ENCODE measurements at regions not wholly inside any gene's neighbourhood (a gene's known extent, or its start where the extent isn't known, plus 50 kb on each side); places are given as distances from the start of the nearest gene placed in this dataset.

- Histone ChIP-seq H3K4me3 (ENCODE audit: low read length) (no peak overlapping the region), H3K36me3 (ENCODE audit: control insufficient read depth, insufficient read depth, low read length) (no peaks in the 10 kb centered on the region), H3K9me3 (ENCODE audit: control insufficient read depth, insufficient read depth, low read length) (peaks cover 2% of the 10 kb centered on the region), H3K27me3 (ENCODE audit: control insufficient read depth, insufficient read depth, low read length) (no peaks in the 10 kb centered on the region), H3K4me1 (ENCODE audit: control insufficient read depth, insufficient read depth, low read length) (no peaks in the 10 kb centered on the region), H3K27ac (ENCODE audit: low read length) (no peak overlapping the region)
- no peak overlapping the region for H3K4me3 Mint-ChIP-seq
- no peak for DNase-seq
- H3K36me3 Mint-ChIP-seq, result no peaks in the 10 kb centered on the region
- no peaks in the 10 kb centered on the region for H3K9me3 Mint-ChIP-seq
- no peaks in the 10 kb centered on the region for H3K4me1 Mint-ChIP-seq
- no peak for TF ChIP-seq CTCF (IDR thresholded peaks at IDR 0.05)
- WGBS (ENCODE audit: insufficient coverage), result no CpG with 5 or more reads among the region's 1 CpG
- no peak for ATAC-seq
- peaks cover 0 to 8% of the 10 kb centered on the region in 2 donors for H3K27me3 Mint-ChIP-seq (ENCODE audit: low read depth in 2 of 2)
- no peak overlapping the region for H3K27ac Mint-ChIP-seq
- intact Hi-C loops (cut with micrococcal nuclease), result no loop called here
These were observed 151.5 kb upstream of the GSC start for GRCh38 chr14:94921456-94921855.

GRCh38 chr14:94919896-94920295 lies 150.0 kb upstream of the GSC start:
- Mint-ChIP-seq H3K9me3 (no peaks in the 10 kb centered on the region), H3K36me3 (no peaks in the 10 kb centered on the region), H3K4me3 (no peak overlapping the region), H3K27ac (no peak overlapping the region), H3K27me3 (ENCODE audit: low read depth in 2 of 2) (peaks cover 0 to 8% of the 10 kb centered on the region in 2 donors), H3K4me1 (no peaks in the 10 kb centered on the region)
- H3K27ac ChIP-seq (ENCODE audit: low read length), result no peak overlapping the region
- H3K9me3 ChIP-seq (ENCODE audit: control insufficient read depth, insufficient read depth, low read length), result peaks cover 2% of the 10 kb centered on the region
- H3K36me3 ChIP-seq (ENCODE audit: control insufficient read depth, insufficient read depth, low read length), result no peaks in the 10 kb centered on the region
- no peaks in the 10 kb centered on the region for H3K4me1 ChIP-seq (ENCODE audit: control insufficient read depth, insufficient read depth, low read length)
- ATAC-seq, result no peak
- no peak for DNase-seq
- no peak for TF ChIP-seq CTCF (IDR thresholded peaks at IDR 0.05)
- intact Hi-C loops (cut with micrococcal nuclease), result no loop called here
- 87% methylated on average over 9 of the region's 9 CpGs for WGBS (ENCODE audit: insufficient coverage)
- no peak overlapping the region for H3K4me3 ChIP-seq (ENCODE audit: low read length)
- no peaks in the 10 kb centered on the region for H3K27me3 ChIP-seq (ENCODE audit: control insufficient read depth, insufficient read depth, low read length)

- ATAC-seq, result no peak
- TF ChIP-seq CTCF (IDR thresholded peaks at IDR 0.05), result no peak
- intact Hi-C loops (cut with micrococcal nuclease), result no loop called here
- H3K4me3 ChIP-seq (ENCODE audit: low read length), result no peak overlapping the region
- no peak for DNase-seq
- no peaks in the 10 kb centered on the region for H3K4me1 Mint-ChIP-seq
- H3K4me3 Mint-ChIP-seq, result no peak overlapping the region
- no peaks in the 10 kb centered on the region for H3K9me3 Mint-ChIP-seq
- peaks cover 0 to 4% of the 10 kb centered on the region in 2 donors for H3K27me3 Mint-ChIP-seq (ENCODE audit: low read depth in 2 of 2)
- no peaks in the 10 kb centered on the region for H3K36me3 ChIP-seq (ENCODE audit: control insufficient read depth, insufficient read depth, low read length)
- H3K27ac Mint-ChIP-seq, result no peak overlapping the region
- H3K36me3 Mint-ChIP-seq, result no peaks in the 10 kb centered on the region
- H3K4me1 ChIP-seq (ENCODE audit: control insufficient read depth, insufficient read depth, low read length), result no peaks in the 10 kb centered on the region
- whole genome bisulfite sequencing (ENCODE audit: insufficient coverage), result 77% methylated on average over 8 of the region's 8 CpGs
- H3K27me3 ChIP-seq (ENCODE audit: control insufficient read depth, insufficient read depth, low read length), result no peaks in the 10 kb centered on the region
- H3K9me3 ChIP-seq (ENCODE audit: control insufficient read depth, insufficient read depth, low read length), result peaks cover under 1% of the 10 kb centered on the region
- H3K27ac ChIP-seq (ENCODE audit: low read length), result no peak overlapping the region
These were observed 149.0 kb upstream of the GSC start for GRCh38 chr14:94918896-94919295.

- Histone ChIP-seq H3K36me3 (ENCODE audit: control insufficient read depth, insufficient read depth, low read length) (no peaks in the 10 kb centered on the region), H3K9me3 (ENCODE audit: control insufficient read depth, insufficient read depth, low read length) (no peaks in the 10 kb centered on the region), H3K27me3 (ENCODE audit: control insufficient read depth, insufficient read depth, low read length) (no peaks in the 10 kb centered on the region), H3K27ac (ENCODE audit: low read length) (no peak overlapping the region), H3K4me3 (ENCODE audit: low read length) (no peak overlapping the region), H3K4me1 (ENCODE audit: control insufficient read depth, insufficient read depth, low read length) (no peaks in the 10 kb centered on the region)
- Mint-ChIP-seq H3K4me1 (no peaks in the 10 kb centered on the region), H3K9me3 (no peaks in the 10 kb centered on the region), H3K36me3 (no peaks in the 10 kb centered on the region), H3K4me3 (no peak overlapping the region), H3K27ac (no peak overlapping the region), H3K27me3 (ENCODE audit: low read depth in 2 of 2) (peaks cover 0 to 3% of the 10 kb centered on the region in 2 donors)
- TF ChIP-seq CTCF (IDR thresholded peaks at IDR 0.05), result no peak
- peak in 1 of 3 donors; percentile 24 for ATAC-seq
- DNase-seq, result no peak
- intact Hi-C loops (cut with micrococcal nuclease), result no loop called here
- WGBS (ENCODE audit: insufficient coverage), result 84% methylated on average over 5 of the region's 7 CpGs
These were observed 147.2 kb upstream of the GSC start for GRCh38 chr14:94917041-94917600.
